GM23338 (cell line): ENCODE measurements at regions not wholly inside any gene's neighbourhood (a gene's known extent, or its start where the extent isn't known, plus 50 kb on each side); places are given as distances from the start of the nearest gene placed in this dataset.

ENCODE experiments used
- CREB1 ChIP-seq: fragments of 250-450 bp; sonication (Bioruptor Pico); IDR thresholded peaks from 2 replicates; pipeline ENCODE4 v1.5.0; 2020; ENCODE audit warnings: low read depth, mild to moderate bottlenecking, moderate library complexity
- CTCF ChIP-seq, 2 experiments: fragments of 200-600 bp in 1 of 2; sonication (generic) in 1 of 2; conservative IDR thresholded peaks; 2 replicates each; pipeline versions ENCODE4 v1.5.1 to v1.6.1; 2016 to 2017; ENCODE audit warnings: antibody characterized with exemption in 2 of 2, low read depth in 2 of 2, mild to moderate bottlenecking in 2 of 2, moderate library complexity in 1 of 2
- EZH2 ChIP-seq: fragments of 200-600 bp; sonication (generic); IDR thresholded peaks from one replicate; pipeline ENCODE4 v1.8.0; 2017; ENCODE audit warnings: antibody characterized with exemption, mild to moderate bottlenecking, low read depth; ENCODE audit not compliant: unreplicated experiment
- POLR2AphosphoS5 ChIP-seq: IDR thresholded peaks from 2 replicates; pipeline ENCODE4 v1.6.1; 2016; ENCODE audit warnings: antibody characterized with exemption, low read depth

DNA sequence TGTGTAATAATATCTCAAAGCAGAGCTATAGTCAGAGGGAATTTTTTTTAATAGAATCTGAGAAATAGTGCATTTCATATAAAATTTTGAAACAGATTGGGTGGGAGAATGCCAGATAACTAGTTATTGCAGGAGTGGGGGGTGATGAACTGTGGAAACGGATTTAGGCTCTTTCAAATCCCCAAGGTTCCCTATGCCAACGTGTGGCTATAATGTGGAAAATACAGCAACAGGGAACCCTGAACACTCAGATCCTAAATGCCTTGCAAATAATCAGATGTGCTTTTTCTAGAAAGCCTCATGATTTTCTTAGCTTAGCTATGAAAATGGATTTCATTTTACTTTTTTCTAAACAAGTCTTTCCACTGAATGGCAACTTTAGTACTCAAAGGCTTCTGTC lies 180.5 kb upstream of the DMAC1 start:
- TF ChIP-seq CREB1 (CRISPR knock-in tag) (no peak), CTCF (conservative IDR thresholded peaks at IDR 0.05; ENCODE audit: low read depth in 2 of 2) (no peak), EZH2 (no peak), POLR2AphosphoS5 (no peak)
